ENCODE measurements at regions not wholly inside any gene's neighbourhood (a gene's known extent, or its start where the extent isn't known, plus 50 kb on each side); places are given as distances from the start of the nearest gene placed in this dataset.
A peak's percentile ranks its signal among the peaks of the same experiment; 100 is the strongest.

GRCh38 chr6:23175391-23175790 lies 606.0 kb downstream of the HDGFL1 start:
- no peak for DNase-seq

- no peak for DNase-seq
These were observed 607.1 kb downstream of the HDGFL1 start for GRCh38 chr6:23176471-23176870.

GRCh38 chr6:23176883-23177282 lies 607.5 kb downstream of the HDGFL1 start:
- DNase-seq: no peak

GRCh38 chr6:23177806-23178205 lies 608.4 kb downstream of the HDGFL1 start:
- no peak for DNase-seq

- DNase-seq: no peak
These were observed 610.6 kb downstream of the HDGFL1 start for GRCh38 chr6:23179994-23180393.

- DNase-seq: peak; percentile 56
These were observed 611.3 kb downstream of the HDGFL1 start for GRCh38 chr6:23180504-23181293.

GRCh38 chr6:23181356-23182110 lies 612.2 kb downstream of the HDGFL1 start:
- DNase-seq: no peak

- no peak for DNase-seq
These were observed 614.5 kb downstream of the HDGFL1 start for GRCh38 chr6:23183846-23184245.

GRCh38 chr6:23184351-23184750 lies 615.0 kb downstream of the HDGFL1 start:
- DNase-seq: no peak

GRCh38 chr6:23195487-23195886 lies 626.1 kb downstream of the HDGFL1 start:
- DNase-seq: no peak

GRCh38 chr6:23199541-23199940 lies 630.2 kb downstream of the HDGFL1 start:
- DNase-seq: no peak

GRCh38 chr6:23200946-23201345 lies 631.6 kb downstream of the HDGFL1 start:
- no peak for DNase-seq

GRCh38 chr6:23202207-23202606 lies 632.8 kb downstream of the HDGFL1 start:
- DNase-seq: no peak

- DNase-seq: no peak
These were observed 643.0 kb downstream of the HDGFL1 start for GRCh38 chr6:23212398-23212797.

- DNase-seq: peak; percentile 12
These were observed 643.8 kb downstream of the HDGFL1 start for GRCh38 chr6:23213193-23213592.

GRCh38 chr6:23213651-23214050 lies 644.3 kb downstream of the HDGFL1 start:
- no peak for DNase-seq

- no peak for DNase-seq
These were observed 649.4 kb downstream of the HDGFL1 start for GRCh38 chr6:23218751-23219150.

- no peak for DNase-seq
These were observed 653.4 kb downstream of the HDGFL1 start for GRCh38 chr6:23222724-23223123.

GRCh38 chr6:23224540-23224939 lies 655.2 kb downstream of the HDGFL1 start:
- DNase-seq: no peak

- no peak for DNase-seq
These were observed 659.2 kb downstream of the HDGFL1 start for GRCh38 chr6:23228439-23229024.

GRCh38 chr6:23243854-23244253 lies 674.5 kb downstream of the HDGFL1 start:
- DNase-seq: no peak

GRCh38 chr6:23244300-23244699 lies 674.9 kb downstream of the HDGFL1 start:
- DNase-seq: no peak

GRCh38 chr6:23245572-23245971 lies 676.2 kb downstream of the HDGFL1 start:
- no peak for DNase-seq

GRCh38 chr6:23246896-23247295 lies 677.5 kb downstream of the HDGFL1 start:
- no peak for DNase-seq

Measured in hematopoietic multipotent progenitor cell treated with erythropoietin and hydrocortisone succinate and interleukin-3 and kit ligand, for 6 days (in vitro differentiated cells).